ENCODE measurements at regions not wholly inside any gene's neighbourhood (a gene's known extent, or its start where the extent isn't known, plus 50 kb on each side); places are given as distances from the start of the nearest gene placed in this dataset.

DNA sequence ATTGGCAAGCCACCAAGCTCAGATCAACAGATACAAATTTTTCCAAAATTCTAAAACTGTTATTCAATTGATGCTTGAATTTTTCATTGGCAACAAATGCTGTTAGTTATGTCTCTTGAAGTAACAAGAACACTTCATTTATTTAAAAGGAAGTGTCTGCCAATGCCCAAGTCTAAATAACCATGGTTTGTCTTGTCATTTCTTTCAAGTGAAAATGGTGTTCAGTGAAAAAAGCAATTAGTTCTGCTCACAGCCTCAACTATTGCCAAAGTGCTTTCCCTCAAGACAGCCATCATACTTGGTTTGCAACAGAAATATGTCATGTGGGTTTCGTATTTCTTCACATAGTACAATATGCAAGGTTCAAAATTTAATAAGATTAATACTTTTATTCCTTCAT is 312.6 kb upstream of the LMCD1 start:
- Histone ChIP-seq H3K27me3 (ENCODE audit: control insufficient read depth in 4 of 4, insufficient read depth in 4 of 4, low read length in 3 of 4) (no peaks in the 10 kb centered on the region), H3K9me3 (ENCODE audit: control insufficient read depth in 4 of 4, low read length in 3 of 4) (peaks cover 0 to 3% (median 0%) of the 10 kb centered on the region in 4 donors), H3K4me1 (ENCODE audit: control insufficient read depth in 4 of 4, insufficient read depth in 4 of 4, low read length in 3 of 4) (no peaks in the 10 kb centered on the region), H3K36me3 (ENCODE audit: control insufficient read depth in 4 of 4, insufficient read depth in 3 of 4, low read depth in 1 of 4, low read length in 3 of 4) (no peaks in the 10 kb centered on the region), H3K9ac (ENCODE audit: low read depth in 1 of 2, low read length in 2 of 2) (no peak overlapping the region), H3K27ac (ENCODE audit: low read depth in 1 of 2, low read length in 2 of 2) (no peak overlapping the region), H3K4me3 (ENCODE audit: low read depth in 1 of 3, low read length in 3 of 3) (no peak overlapping the region)
- no peak for TF ChIP-seq NR2F2 (IDR thresholded peaks at IDR 0.05)
- no peak for TF ChIP-seq GABPA (IDR thresholded peaks at IDR 0.05 in 1 of 2, conservative IDR thresholded peaks at IDR 0.05 in 1 of 2)
- TF ChIP-seq, protein P1, sequence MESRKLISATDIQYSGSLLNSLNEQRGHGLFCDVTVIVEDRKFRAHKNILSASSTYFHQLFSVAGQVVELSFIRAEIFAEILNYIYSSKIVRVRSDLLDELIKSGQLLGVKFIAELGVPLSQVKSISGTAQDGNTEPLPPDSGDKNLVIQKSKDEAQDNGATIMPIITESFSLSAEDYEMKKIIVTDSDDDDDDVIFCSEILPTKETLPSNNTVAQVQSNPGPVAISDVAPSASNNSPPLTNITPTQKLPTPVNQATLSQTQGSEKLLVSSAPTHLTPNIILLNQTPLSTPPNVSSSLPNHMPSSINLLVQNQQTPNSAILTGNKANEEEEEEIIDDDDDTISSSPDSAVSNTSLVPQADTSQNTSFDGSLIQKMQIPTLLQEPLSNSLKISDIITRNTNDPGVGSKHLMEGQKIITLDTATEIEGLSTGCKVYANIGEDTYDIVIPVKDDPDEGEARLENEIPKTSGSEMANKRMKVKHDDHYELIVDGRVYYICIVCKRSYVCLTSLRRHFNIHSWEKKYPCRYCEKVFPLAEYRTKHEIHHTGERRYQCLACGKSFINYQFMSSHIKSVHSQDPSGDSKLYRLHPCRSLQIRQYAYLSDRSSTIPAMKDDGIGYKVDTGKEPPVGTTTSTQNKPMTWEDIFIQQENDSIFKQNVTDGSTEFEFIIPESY (IDR thresholded peaks at IDR 0.05): no peak
- no peak for TF ChIP-seq TAF1 (conservative IDR thresholded peaks at IDR 0.05)
- TF ChIP-seq EGR1 (IDR thresholded peaks at IDR 0.05; ENCODE audit: low read depth in 2 of 2): no peak
- no peak for TF ChIP-seq FOXA1 (IDR thresholded peaks at IDR 0.05)
- TF ChIP-seq, protein P2, sequence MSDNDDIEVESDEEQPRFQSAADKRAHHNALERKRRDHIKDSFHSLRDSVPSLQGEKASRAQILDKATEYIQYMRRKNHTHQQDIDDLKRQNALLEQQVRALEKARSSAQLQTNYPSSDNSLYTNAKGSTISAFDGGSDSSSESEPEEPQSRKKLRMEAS (IDR thresholded peaks at IDR 0.05): no peak
- no peak for TF ChIP-seq RXRA (IDR thresholded peaks at IDR 0.05)
- no peak for TF ChIP-seq HNF4G (IDR thresholded peaks at IDR 0.05)
- TF ChIP-seq, protein P3, sequence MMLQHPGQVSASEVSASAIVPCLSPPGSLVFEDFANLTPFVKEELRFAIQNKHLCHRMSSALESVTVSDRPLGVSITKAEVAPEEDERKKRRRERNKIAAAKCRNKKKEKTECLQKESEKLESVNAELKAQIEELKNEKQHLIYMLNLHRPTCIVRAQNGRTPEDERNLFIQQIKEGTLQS (IDR thresholded peaks at IDR 0.05): no peak
- TF ChIP-seq, protein P4, sequence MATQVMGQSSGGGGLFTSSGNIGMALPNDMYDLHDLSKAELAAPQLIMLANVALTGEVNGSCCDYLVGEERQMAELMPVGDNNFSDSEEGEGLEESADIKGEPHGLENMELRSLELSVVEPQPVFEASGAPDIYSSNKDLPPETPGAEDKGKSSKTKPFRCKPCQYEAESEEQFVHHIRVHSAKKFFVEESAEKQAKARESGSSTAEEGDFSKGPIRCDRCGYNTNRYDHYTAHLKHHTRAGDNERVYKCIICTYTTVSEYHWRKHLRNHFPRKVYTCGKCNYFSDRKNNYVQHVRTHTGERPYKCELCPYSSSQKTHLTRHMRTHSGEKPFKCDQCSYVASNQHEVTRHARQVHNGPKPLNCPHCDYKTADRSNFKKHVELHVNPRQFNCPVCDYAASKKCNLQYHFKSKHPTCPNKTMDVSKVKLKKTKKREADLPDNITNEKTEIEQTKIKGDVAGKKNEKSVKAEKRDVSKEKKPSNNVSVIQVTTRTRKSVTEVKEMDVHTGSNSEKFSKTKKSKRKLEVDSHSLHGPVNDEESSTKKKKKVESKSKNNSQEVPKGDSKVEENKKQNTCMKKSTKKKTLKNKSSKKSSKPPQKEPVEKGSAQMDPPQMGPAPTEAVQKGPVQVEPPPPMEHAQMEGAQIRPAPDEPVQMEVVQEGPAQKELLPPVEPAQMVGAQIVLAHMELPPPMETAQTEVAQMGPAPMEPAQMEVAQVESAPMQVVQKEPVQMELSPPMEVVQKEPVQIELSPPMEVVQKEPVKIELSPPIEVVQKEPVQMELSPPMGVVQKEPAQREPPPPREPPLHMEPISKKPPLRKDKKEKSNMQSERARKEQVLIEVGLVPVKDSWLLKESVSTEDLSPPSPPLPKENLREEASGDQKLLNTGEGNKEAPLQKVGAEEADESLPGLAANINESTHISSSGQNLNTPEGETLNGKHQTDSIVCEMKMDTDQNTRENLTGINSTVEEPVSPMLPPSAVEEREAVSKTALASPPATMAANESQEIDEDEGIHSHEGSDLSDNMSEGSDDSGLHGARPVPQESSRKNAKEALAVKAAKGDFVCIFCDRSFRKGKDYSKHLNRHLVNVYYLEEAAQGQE (IDR thresholded peaks at IDR 0.05): no peak
- DNase-seq (ENCODE audit: low spot score): no peak
- WGBS: 91% methylated on average over 1 of the region's 1 CpG

DNA sequence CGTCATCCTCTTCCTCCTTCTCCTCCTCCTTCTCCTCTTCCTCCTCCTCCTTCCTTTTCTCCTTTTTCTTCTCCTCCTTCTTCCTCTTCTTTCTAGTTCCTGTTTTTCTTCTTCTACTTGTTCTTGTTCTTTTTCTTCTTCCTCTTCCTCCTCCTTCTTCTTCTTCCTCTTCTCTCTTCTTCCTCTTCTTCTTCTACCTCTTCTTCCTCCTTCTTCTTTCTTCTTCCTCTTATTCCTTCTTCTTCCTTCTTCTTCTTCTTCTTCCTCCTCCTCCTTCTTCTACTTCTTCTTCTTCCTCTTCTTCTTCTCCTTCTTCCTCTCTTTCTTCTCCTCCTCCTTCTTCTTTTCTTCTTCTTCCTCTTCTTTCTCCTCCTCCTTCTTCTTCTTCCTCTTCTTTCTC is 310.2 kb upstream of the LMCD1 start:
- no peaks in the 10 kb centered on the region for H3K27me3 ChIP-seq (ENCODE audit: control insufficient read depth in 4 of 4, insufficient read depth in 4 of 4, low read length in 3 of 4)
- no peak overlapping the region for H3K4me3 ChIP-seq (ENCODE audit: low read depth in 1 of 3, low read length in 3 of 3)
- no peak overlapping the region for H3K27ac ChIP-seq (ENCODE audit: low read depth in 1 of 2, low read length in 2 of 2)
- TF ChIP-seq RXRA (IDR thresholded peaks at IDR 0.05): no peak
- TF ChIP-seq FOXA2 (IDR thresholded peaks at IDR 0.05): no peak
- TF ChIP-seq YY1 (IDR thresholded peaks at IDR 0.05): no peak
- no peak for TF ChIP-seq GABPA (IDR thresholded peaks at IDR 0.05 in 1 of 2, conservative IDR thresholded peaks at IDR 0.05 in 1 of 2)
- no peak for TF ChIP-seq HNF4G (IDR thresholded peaks at IDR 0.05)
- no peak for TF ChIP-seq TAF1 (conservative IDR thresholded peaks at IDR 0.05)
- TF ChIP-seq HNF4A (conservative IDR thresholded peaks at IDR 0.05): no peak
- TF ChIP-seq JUND (IDR thresholded peaks at IDR 0.05): no peak
- no peaks in the 10 kb centered on the region for H3K4me1 ChIP-seq (ENCODE audit: control insufficient read depth in 4 of 4, insufficient read depth in 4 of 4, low read length in 3 of 4)
- H3K9me3 ChIP-seq (ENCODE audit: control insufficient read depth in 4 of 4, low read length in 3 of 4): peaks cover 0 to 3% (median 0%) of the 10 kb centered on the region in 4 donors
- WGBS: 89% methylated on average over 1 of the region's 1 CpG
- H3K9ac ChIP-seq (ENCODE audit: low read depth in 1 of 2, low read length in 2 of 2): no peak overlapping the region
- H3K36me3 ChIP-seq (ENCODE audit: control insufficient read depth in 4 of 4, insufficient read depth in 3 of 4, low read depth in 1 of 4, low read length in 3 of 4): no peaks in the 10 kb centered on the region
- no peak for DNase-seq (ENCODE audit: low spot score)
